ENCODE measurements at regions not wholly inside any gene's neighbourhood (a gene's known extent, or its start where the extent isn't known, plus 50 kb on each side); places are given as distances from the start of the nearest gene placed in this dataset.
"Not testable (repeated sequence)": the region's sequence is repeated elsewhere in the genome, so short reads cannot be mapped to it uniquely, and the experiment has no call there.

GRCh38 chr16:48959204-48959603, 322.4 kb downstream of the CBLN1 start:
- DNase-seq, result no peak
- Histone ChIP-seq H3K9me3 (no peaks in the 10 kb centered on the region), H3K27me3 (no peaks in the 10 kb centered on the region), H3K36me3 (no peaks in the 10 kb centered on the region), H3K4me3 (no peak overlapping the region)

- no peak overlapping the region for H3K4me3 ChIP-seq
- no peak for DNase-seq
- no peaks in the 10 kb centered on the region for H3K27me3 ChIP-seq
- no peaks in the 10 kb centered on the region for H3K36me3 ChIP-seq
- H3K9me3 ChIP-seq, result no peaks in the 10 kb centered on the region
Measured at GRCh38 chr16:48958681-48959080, 323.0 kb downstream of the CBLN1 start.

- Histone ChIP-seq H3K36me3 (no peaks in the 10 kb centered on the region), H3K27me3 (no peaks in the 10 kb centered on the region), H3K9me3 (no peaks in the 10 kb centered on the region), H3K4me3 (no peak overlapping the region)
- DNase-seq, result no peak
Measured at GRCh38 chr16:48956620-48957019, 325.0 kb downstream of the CBLN1 start.

- H3K27me3 ChIP-seq, result no peaks in the 10 kb centered on the region
- no peaks in the 10 kb centered on the region for H3K36me3 ChIP-seq
- no peak overlapping the region for H3K4me3 ChIP-seq
- no peaks in the 10 kb centered on the region for H3K9me3 ChIP-seq
- DNase-seq, result no peak
Measured at GRCh38 chr16:48955837-48956236, 325.8 kb downstream of the CBLN1 start.

- not testable (repeated sequence) for DNase-seq, H3K27me3 ChIP-seq, H3K36me3 ChIP-seq, H3K4me3 ChIP-seq, H3K9me3 ChIP-seq
Measured at GRCh38 chr16:48951621-48952125, 330.0 kb downstream of the CBLN1 start.

GRCh38 chr16:48950184-48950583, 331.5 kb downstream of the CBLN1 start:
- Histone ChIP-seq H3K27me3 (no peaks in the 10 kb centered on the region), H3K4me3 (no peak overlapping the region), H3K9me3 (no peaks in the 10 kb centered on the region), H3K36me3 (no peaks in the 10 kb centered on the region)
- DNase-seq, result no peak

- Histone ChIP-seq H3K9me3 (no peaks in the 10 kb centered on the region), H3K4me3 (no peak overlapping the region), H3K27me3 (no peaks in the 10 kb centered on the region), H3K36me3 (no peaks in the 10 kb centered on the region)
- peak; percentile 68 for DNase-seq
Measured at GRCh38 chr16:48949636-48950035, 332.0 kb downstream of the CBLN1 start.

- no peaks in the 10 kb centered on the region for H3K27me3 ChIP-seq
- H3K4me3 ChIP-seq, result no peak overlapping the region
- DNase-seq, result no peak
- no peaks in the 10 kb centered on the region for H3K36me3 ChIP-seq
- H3K9me3 ChIP-seq, result no peaks in the 10 kb centered on the region
Measured at GRCh38 chr16:48948911-48949310, 332.7 kb downstream of the CBLN1 start.

- Histone ChIP-seq H3K27me3 (no peaks in the 10 kb centered on the region), H3K9me3 (no peaks in the 10 kb centered on the region)
- DNase-seq, result no peak
Measured at GRCh38 chr16:48947371-48947713, 334.3 kb downstream of the CBLN1 start.

GRCh38 chr16:48946686-48947370, 334.8 kb downstream of the CBLN1 start:
- no peaks in the 10 kb centered on the region for H3K9me3 ChIP-seq
- no peaks in the 10 kb centered on the region for H3K36me3 ChIP-seq
- H3K4me3 ChIP-seq, result no peak overlapping the region
- no peaks in the 10 kb centered on the region for H3K27me3 ChIP-seq
- DNase-seq, result no peak

More at GRCh38 chr16:48947371-48947713, 334.3 kb downstream of the CBLN1 start:
- H3K36me3 ChIP-seq, result no peaks in the 10 kb centered on the region
- no peak overlapping the region for H3K4me3 ChIP-seq

- Histone ChIP-seq H3K27me3 (no peaks in the 10 kb centered on the region), H3K36me3 (no peaks in the 10 kb centered on the region), H3K9me3 (no peaks in the 10 kb centered on the region), H3K4me3 (no peak overlapping the region)
- no peak for DNase-seq
Measured at GRCh38 chr16:48942996-48943395, 333.0 kb upstream of the N4BP1 start.

- Histone ChIP-seq H3K9me3 (no peaks in the 10 kb centered on the region), H3K4me3 (no peak overlapping the region), H3K36me3 (no peaks in the 10 kb centered on the region), H3K27me3 (no peaks in the 10 kb centered on the region)
- DNase-seq, result no peak
Measured at GRCh38 chr16:48936811-48937210, 326.8 kb upstream of the N4BP1 start.

GRCh38 chr16:48932216-48932855, 322.4 kb upstream of the N4BP1 start:
- H3K4me3 ChIP-seq, result no peak overlapping the region
- DNase-seq, result no peak

GRCh38 chr16:48930951-48931553, 321.1 kb upstream of the N4BP1 start:
- Histone ChIP-seq H3K4me3 (no peak overlapping the region), H3K9me3 (no peaks in the 10 kb centered on the region), H3K36me3 (no peaks in the 10 kb centered on the region), H3K27me3 (no peaks in the 10 kb centered on the region)
- DNase-seq, result no peak

More at GRCh38 chr16:48932216-48932855, 322.4 kb upstream of the N4BP1 start:
- Histone ChIP-seq H3K9me3 (no peaks in the 10 kb centered on the region), H3K36me3 (no peaks in the 10 kb centered on the region), H3K27me3 (no peaks in the 10 kb centered on the region)

- Histone ChIP-seq H3K36me3 (no peaks in the 10 kb centered on the region), H3K9me3 (no peaks in the 10 kb centered on the region), H3K4me3 (no peak overlapping the region), H3K27me3 (no peaks in the 10 kb centered on the region)
- DNase-seq, result no peak
Measured at GRCh38 chr16:48919791-48920190, 309.8 kb upstream of the N4BP1 start.

- H3K4me3 ChIP-seq, result no peak overlapping the region
- H3K9me3 ChIP-seq, result no peaks in the 10 kb centered on the region
- H3K27me3 ChIP-seq, result no peaks in the 10 kb centered on the region
- peak; percentile 42 for DNase-seq
- H3K36me3 ChIP-seq, result no peaks in the 10 kb centered on the region
Measured at GRCh38 chr16:48918520-48919258, 308.7 kb upstream of the N4BP1 start.

GRCh38 chr16:48916566-48916965, 306.6 kb upstream of the N4BP1 start:
- no peaks in the 10 kb centered on the region for H3K9me3 ChIP-seq
- H3K27me3 ChIP-seq, result no peaks in the 10 kb centered on the region
- H3K4me3 ChIP-seq, result no peak overlapping the region
- no peaks in the 10 kb centered on the region for H3K36me3 ChIP-seq
- DNase-seq, result no peak

All from MG63 (cell line).